ENCODE measurements at regions not wholly inside any gene's neighbourhood (a gene's known extent, or its start where the extent isn't known, plus 50 kb on each side); places are given as distances from the start of the nearest gene placed in this dataset.
"Not testable (repeated sequence)": the region's sequence is repeated elsewhere in the genome, so short reads cannot be mapped to it uniquely, and the experiment has no call there.

GRCh38 chr18:79589601-79590091 lies 90.0 kb upstream of the CTDP1 start:
- H3K9me3 Mint-ChIP-seq (ENCODE audit: unreplicated experiment) = peaks cover 4% of the 10 kb centered on the region
- no peak overlapping the region for H3K4me3 Mint-ChIP-seq (ENCODE audit: unreplicated experiment)
- DNase-seq (ENCODE audit: low spot score) = no peak
- peaks cover 9% of the 10 kb centered on the region for H3K4me1 Mint-ChIP-seq (ENCODE audit: unreplicated experiment)
- H3K27me3 Mint-ChIP-seq (ENCODE audit: unreplicated experiment) = peaks cover 8% of the 10 kb centered on the region
- H3K36me3 Mint-ChIP-seq (ENCODE audit: low read depth, unreplicated experiment) = peaks cover 3% of the 10 kb centered on the region
- TF ChIP-seq CTCF (IDR thresholded peaks at IDR 0.05; ENCODE audit: unreplicated experiment) = no peak
- H3K27ac Mint-ChIP-seq (ENCODE audit: unreplicated experiment) = no peak overlapping the region

GRCh38 chr18:79590191-79591031 lies 89.2 kb upstream of the CTDP1 start:
- Mint-ChIP-seq H3K9me3 (ENCODE audit: unreplicated experiment) (peaks cover 4% of the 10 kb centered on the region), H3K4me1 (ENCODE audit: unreplicated experiment) (peaks cover 9% of the 10 kb centered on the region), H3K27ac (ENCODE audit: unreplicated experiment) (no peak overlapping the region), H3K36me3 (ENCODE audit: low read depth, unreplicated experiment) (peaks cover 3% of the 10 kb centered on the region), H3K27me3 (ENCODE audit: unreplicated experiment) (peaks cover 8% of the 10 kb centered on the region), H3K4me3 (ENCODE audit: unreplicated experiment) (no peak overlapping the region)
- DNase-seq (ENCODE audit: low spot score) = no peak
- no peak for TF ChIP-seq CTCF (IDR thresholded peaks at IDR 0.05; ENCODE audit: unreplicated experiment)

GRCh38 chr18:79591032-79591308 lies 88.6 kb upstream of the CTDP1 start:
- Mint-ChIP-seq H3K9me3 (ENCODE audit: unreplicated experiment) (peaks cover 4% of the 10 kb centered on the region), H3K27me3 (ENCODE audit: unreplicated experiment) (peaks cover 12% of the 10 kb centered on the region), H3K36me3 (ENCODE audit: low read depth, unreplicated experiment) (peaks cover 3% of the 10 kb centered on the region), H3K27ac (ENCODE audit: unreplicated experiment) (no peak overlapping the region), H3K4me3 (ENCODE audit: unreplicated experiment) (no peak overlapping the region), H3K4me1 (ENCODE audit: unreplicated experiment) (peaks cover 9% of the 10 kb centered on the region)
- no peak for DNase-seq (ENCODE audit: low spot score)
- no peak for TF ChIP-seq CTCF (IDR thresholded peaks at IDR 0.05; ENCODE audit: unreplicated experiment)

- not testable (repeated sequence) for H3K27me3 Mint-ChIP-seq (ENCODE audit: unreplicated experiment); H3K9me3 Mint-ChIP-seq (ENCODE audit: unreplicated experiment); H3K27ac Mint-ChIP-seq (ENCODE audit: unreplicated experiment); H3K36me3 Mint-ChIP-seq (ENCODE audit: low read depth, unreplicated experiment); H3K4me3 Mint-ChIP-seq (ENCODE audit: unreplicated experiment); DNase-seq (ENCODE audit: low spot score)
- H3K4me1 Mint-ChIP-seq (ENCODE audit: unreplicated experiment) = peaks cover 19% of the 10 kb centered on the region
Observed at GRCh38 chr18:79592684-79593083, 86.9 kb upstream of the CTDP1 start.

- peaks cover 7% of the 10 kb centered on the region for H3K27me3 Mint-ChIP-seq (ENCODE audit: unreplicated experiment)
- peaks cover 4% of the 10 kb centered on the region for H3K9me3 Mint-ChIP-seq (ENCODE audit: unreplicated experiment)
- H3K27ac Mint-ChIP-seq (ENCODE audit: unreplicated experiment) = peak overlapping the region; percentile 31
- no peak overlapping the region for H3K4me3 Mint-ChIP-seq (ENCODE audit: unreplicated experiment)
- DNase-seq (ENCODE audit: low spot score) = no peak
- no peak for TF ChIP-seq CTCF (IDR thresholded peaks at IDR 0.05; ENCODE audit: unreplicated experiment)
- H3K36me3 Mint-ChIP-seq (ENCODE audit: low read depth, unreplicated experiment) = peaks cover 3% of the 10 kb centered on the region
- peaks cover 37% of the 10 kb centered on the region for H3K4me1 Mint-ChIP-seq (ENCODE audit: unreplicated experiment)
Observed at GRCh38 chr18:79595876-79596374, 83.7 kb upstream of the CTDP1 start.

Data from endothelial cell (in vitro differentiated cells).